ENCODE measurements at regions not wholly inside any gene's neighbourhood (a gene's known extent, or its start where the extent isn't known, plus 50 kb on each side); places are given as distances from the start of the nearest gene placed in this dataset.

- Histone ChIP-seq H3K27me3 (no peaks in the 10 kb centered on the region), H3K4me3 (no peak overlapping the region), H3K27ac (no peak overlapping the region), H3K4me1 (no peaks in the 10 kb centered on the region), H3K9me3 (no peaks in the 10 kb centered on the region), H3K36me3 (no peaks in the 10 kb centered on the region)
- DNase-seq: no peak
- TF ChIP-seq, protein P1, sequence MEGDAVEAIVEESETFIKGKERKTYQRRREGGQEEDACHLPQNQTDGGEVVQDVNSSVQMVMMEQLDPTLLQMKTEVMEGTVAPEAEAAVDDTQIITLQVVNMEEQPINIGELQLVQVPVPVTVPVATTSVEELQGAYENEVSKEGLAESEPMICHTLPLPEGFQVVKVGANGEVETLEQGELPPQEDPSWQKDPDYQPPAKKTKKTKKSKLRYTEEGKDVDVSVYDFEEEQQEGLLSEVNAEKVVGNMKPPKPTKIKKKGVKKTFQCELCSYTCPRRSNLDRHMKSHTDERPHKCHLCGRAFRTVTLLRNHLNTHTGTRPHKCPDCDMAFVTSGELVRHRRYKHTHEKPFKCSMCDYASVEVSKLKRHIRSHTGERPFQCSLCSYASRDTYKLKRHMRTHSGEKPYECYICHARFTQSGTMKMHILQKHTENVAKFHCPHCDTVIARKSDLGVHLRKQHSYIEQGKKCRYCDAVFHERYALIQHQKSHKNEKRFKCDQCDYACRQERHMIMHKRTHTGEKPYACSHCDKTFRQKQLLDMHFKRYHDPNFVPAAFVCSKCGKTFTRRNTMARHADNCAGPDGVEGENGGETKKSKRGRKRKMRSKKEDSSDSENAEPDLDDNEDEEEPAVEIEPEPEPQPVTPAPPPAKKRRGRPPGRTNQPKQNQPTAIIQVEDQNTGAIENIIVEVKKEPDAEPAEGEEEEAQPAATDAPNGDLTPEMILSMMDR (IDR thresholded peaks at IDR 0.05): no peak
- no peak for TF ChIP-seq POLR2A (IDR thresholded peaks at IDR 0.05)
Measured at GRCh38 chr17:79560527-79560926, 50.3 kb downstream of the RBFOX3 start.

- TF ChIP-seq POLR2A (IDR thresholded peaks at IDR 0.05): no peak
- TF ChIP-seq, protein P1 (IDR thresholded peaks at IDR 0.05): no peak
Measured at GRCh38 chr17:79559111-79559887, 51.6 kb downstream of the RBFOX3 start.

DNA sequence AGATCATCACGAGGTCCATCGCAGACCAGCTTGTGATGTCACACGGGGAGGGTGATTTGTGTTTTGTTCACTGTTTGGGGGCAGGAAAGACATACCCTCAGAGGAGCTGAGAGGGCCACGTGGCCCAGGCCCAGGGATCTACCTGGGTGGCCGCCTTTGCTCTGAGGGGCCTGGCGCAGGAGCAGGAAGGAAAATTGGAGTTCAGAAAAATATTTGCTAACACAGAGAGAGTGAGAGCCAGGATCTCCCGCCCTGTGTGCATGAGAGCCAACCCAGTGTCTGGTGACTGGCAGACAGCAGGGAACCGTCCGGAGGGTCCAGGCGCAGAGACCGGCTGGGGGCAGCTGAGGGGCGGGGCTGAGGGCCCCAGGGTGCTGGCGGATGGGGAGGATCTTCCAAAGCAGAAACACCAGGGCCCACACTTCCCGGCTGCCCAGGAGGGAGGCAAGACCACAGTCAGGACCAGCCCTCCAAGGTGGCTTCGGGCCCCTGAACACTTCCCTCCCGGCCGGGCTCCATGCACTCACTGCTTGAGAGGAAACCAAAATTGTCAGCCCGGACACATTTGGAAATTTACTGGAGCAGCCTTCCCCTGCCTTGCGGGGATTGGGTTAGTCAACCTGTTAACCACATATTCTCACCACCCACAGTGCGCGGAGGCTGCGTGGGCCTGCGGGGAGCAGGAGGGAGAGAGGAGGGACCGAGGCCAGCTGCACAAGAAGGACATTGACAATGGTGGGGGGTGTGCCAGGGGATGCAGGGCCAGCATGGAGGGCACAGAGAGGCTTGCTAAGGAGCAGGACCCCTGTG lies 52.6 kb downstream of the RBFOX3 start:
- TF ChIP-seq, protein P1 (IDR thresholded peaks at IDR 0.05): no peak
- TF ChIP-seq POLR2A (IDR thresholded peaks at IDR 0.05): no peak
- H3K36me3 ChIP-seq: no peaks in the 10 kb centered on the region
- no peak overlapping the region for H3K27ac ChIP-seq

More at GRCh38 chr17:79559111-79559887, 51.6 kb downstream of the RBFOX3 start:
- no peak overlapping the region for H3K27ac ChIP-seq
- no peak for DNase-seq
- no peaks in the 10 kb centered on the region for H3K9me3 ChIP-seq
- no peaks in the 10 kb centered on the region for H3K27me3 ChIP-seq
- no peak overlapping the region for H3K4me3 ChIP-seq
- H3K36me3 ChIP-seq: no peaks in the 10 kb centered on the region
- no peaks in the 10 kb centered on the region for H3K4me1 ChIP-seq

DNA sequence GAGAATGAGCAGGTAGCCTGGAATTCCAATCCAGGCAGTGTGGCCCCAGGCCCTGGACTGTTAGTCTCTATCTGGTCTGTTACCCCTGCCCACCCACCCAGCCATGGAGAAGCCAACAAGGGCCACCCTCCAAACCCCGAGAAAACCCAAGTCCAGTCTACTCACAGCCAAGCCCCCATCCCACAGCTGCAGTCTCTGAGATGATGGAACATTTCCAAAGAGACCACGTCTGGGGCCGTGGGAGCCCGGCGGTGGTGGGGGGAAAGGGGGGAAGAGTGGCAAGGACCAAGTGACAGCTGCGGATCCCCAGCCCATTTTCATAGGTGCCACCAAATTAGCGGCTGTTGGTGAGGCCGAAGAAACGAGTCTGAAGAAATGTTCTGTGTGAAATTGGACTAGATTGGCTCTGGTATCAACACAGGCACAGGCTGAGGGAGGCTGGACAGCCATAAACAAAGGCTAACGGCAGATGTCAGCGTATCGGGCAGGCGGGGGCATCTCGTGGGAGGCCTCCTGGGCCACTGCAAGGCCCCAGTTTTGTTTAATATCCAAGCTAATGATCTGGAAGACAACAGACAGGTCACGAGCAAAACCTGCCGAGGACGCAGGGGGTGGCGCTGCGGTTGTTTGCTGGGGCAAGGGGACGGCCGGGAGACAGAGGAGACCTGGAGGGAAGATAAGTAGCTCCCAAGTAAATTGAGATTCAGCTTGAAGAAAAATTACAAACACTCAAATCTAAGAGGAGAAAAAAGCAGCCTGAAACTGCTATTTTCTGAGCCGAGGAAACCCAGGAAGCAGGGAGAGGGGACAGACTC lies 53.4 kb downstream of the RBFOX3 start:
- Histone ChIP-seq H3K9me3 (no peaks in the 10 kb centered on the region), H3K4me1 (no peaks in the 10 kb centered on the region), H3K27me3 (no peaks in the 10 kb centered on the region), H3K36me3 (no peaks in the 10 kb centered on the region), H3K4me3 (no peak overlapping the region), H3K27ac (no peak overlapping the region)
- TF ChIP-seq, protein P1 (IDR thresholded peaks at IDR 0.05): no peak
- no peak for TF ChIP-seq POLR2A (IDR thresholded peaks at IDR 0.05)
- no peak for DNase-seq

More for the DNA sequence above, 52.6 kb downstream of the RBFOX3 start:
- no peak for DNase-seq
- Histone ChIP-seq H3K4me1 (no peaks in the 10 kb centered on the region), H3K27me3 (no peaks in the 10 kb centered on the region), H3K9me3 (no peaks in the 10 kb centered on the region), H3K4me3 (no peak overlapping the region)

DNA sequence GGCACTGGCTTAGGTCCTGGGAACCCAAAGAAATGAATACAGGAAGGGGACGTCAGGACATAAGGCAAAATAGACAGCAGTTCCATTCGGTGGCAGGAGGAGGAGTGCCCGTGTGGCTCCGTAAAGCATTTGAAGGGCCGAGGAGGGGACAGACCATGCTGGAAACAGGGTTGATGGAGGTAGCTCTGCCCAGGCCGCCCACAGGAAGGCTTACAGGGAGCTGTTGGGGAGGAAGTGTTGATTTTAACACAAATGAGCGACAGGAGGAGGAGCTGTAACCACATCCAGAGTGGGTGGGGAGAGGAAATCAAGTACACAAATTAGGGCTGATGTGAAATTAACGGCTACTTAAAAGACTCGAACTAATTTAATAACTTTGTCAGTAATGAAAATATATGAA lies 54.6 kb downstream of the RBFOX3 start:
- DNase-seq: no peak
- no peak overlapping the region for H3K4me3 ChIP-seq
- H3K27ac ChIP-seq: no peak overlapping the region
- no peaks in the 10 kb centered on the region for H3K36me3 ChIP-seq
- H3K4me1 ChIP-seq: no peaks in the 10 kb centered on the region
- H3K9me3 ChIP-seq: no peaks in the 10 kb centered on the region
- no peak for TF ChIP-seq POLR2A (IDR thresholded peaks at IDR 0.05)
- TF ChIP-seq, protein P1 (IDR thresholded peaks at IDR 0.05): no peak
- H3K27me3 ChIP-seq: no peaks in the 10 kb centered on the region
